ENCODE measurements at regions not wholly inside any gene's neighbourhood (a gene's known extent, or its start where the extent isn't known, plus 50 kb on each side); places are given as distances from the start of the nearest gene placed in this dataset.

- DNase-seq, result no peak
Observed at GRCh38 chr2:236674238-236674637, 104.6 kb downstream of the ACKR3 start.

- DNase-seq, result no peak
Observed at GRCh38 chr2:236674646-236675045, 105.0 kb downstream of the ACKR3 start.

GRCh38 chr2:236675051-236675450, 105.4 kb downstream of the ACKR3 start:
- DNase-seq, result no peak

- DNase-seq, result no peak
Observed at GRCh38 chr2:236675526-236675925, 105.9 kb downstream of the ACKR3 start.

GRCh38 chr2:236676136-236676873, 106.7 kb downstream of the ACKR3 start:
- no peak for DNase-seq

GRCh38 chr2:236677368-236677767, 107.7 kb downstream of the ACKR3 start:
- DNase-seq, result no peak

- no peak for DNase-seq
Observed at GRCh38 chr2:236678307-236678975, 108.8 kb downstream of the ACKR3 start.

- no peak for DNase-seq
Observed at GRCh38 chr2:236679884-236680860, 110.5 kb downstream of the ACKR3 start.

- no peak for DNase-seq
Observed at GRCh38 chr2:236682651-236683422, 113.2 kb downstream of the ACKR3 start.

GRCh38 chr2:236684504-236685256, 115.1 kb downstream of the ACKR3 start:
- DNase-seq, result no peak

GRCh38 chr2:236685361-236685760, 115.7 kb downstream of the ACKR3 start:
- DNase-seq, result no peak

GRCh38 chr2:236685979-236686520, 116.4 kb downstream of the ACKR3 start:
- DNase-seq, result no peak

GRCh38 chr2:236686561-236686960, 116.9 kb downstream of the ACKR3 start:
- DNase-seq, result no peak

- no peak for DNase-seq
Observed at GRCh38 chr2:236687296-236687965, 117.8 kb downstream of the ACKR3 start.

GRCh38 chr2:236688157-236688556, 118.5 kb downstream of the ACKR3 start:
- DNase-seq, result no peak

- no peak for DNase-seq
Observed at GRCh38 chr2:236688563-236689392, 119.2 kb downstream of the ACKR3 start.

- DNase-seq, result no peak
Observed at GRCh38 chr2:236689393-236689700, 119.7 kb downstream of the ACKR3 start.

- DNase-seq, result no peak
Observed at GRCh38 chr2:236689981-236690380, 120.4 kb downstream of the ACKR3 start.

GRCh38 chr2:236690726-236691125, 121.1 kb downstream of the ACKR3 start:
- no peak for DNase-seq

- no peak for DNase-seq
Observed at GRCh38 chr2:236691799-236692167, 122.2 kb downstream of the ACKR3 start.
